OCI-M2 (cell line): ENCODE measurements at regions not wholly inside any gene's neighbourhood (a gene's known extent, or its start where the extent isn't known, plus 50 kb on each side); places are given as distances from the start of the nearest gene placed in this dataset.

Experiments used
- DNase-seq: peaks from one replicate; lab custom pipeline; 2025; ENCODE audit not compliant: unreplicated experiment; lab: John Stamatoyannopoulos, UW

- no peak for DNase-seq
Observed at GRCh38 chr10:29021591-29021990, 267.3 kb upstream of the LYZL1 start.

DNA sequence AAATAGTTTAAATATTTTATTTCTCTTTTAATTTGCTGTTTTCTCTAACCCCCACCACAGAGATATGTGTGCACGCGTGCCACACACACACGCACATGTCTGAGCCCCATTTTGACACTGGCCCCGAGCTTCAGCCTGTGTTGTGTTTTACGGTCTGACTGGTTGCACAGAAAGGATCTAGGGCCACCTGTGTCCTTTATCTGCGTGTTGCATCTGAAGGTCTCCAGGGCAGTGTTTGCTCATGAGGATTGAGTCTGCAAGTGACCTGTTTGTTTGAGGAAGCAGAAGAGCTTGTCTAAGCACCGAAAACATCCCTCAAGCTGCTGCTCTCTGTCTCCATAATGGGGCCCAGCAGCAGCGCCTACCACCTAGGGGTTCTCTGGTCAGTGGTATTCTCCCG is 266.4 kb upstream of the LYZL1 start:
- no peak for DNase-seq

DNA sequence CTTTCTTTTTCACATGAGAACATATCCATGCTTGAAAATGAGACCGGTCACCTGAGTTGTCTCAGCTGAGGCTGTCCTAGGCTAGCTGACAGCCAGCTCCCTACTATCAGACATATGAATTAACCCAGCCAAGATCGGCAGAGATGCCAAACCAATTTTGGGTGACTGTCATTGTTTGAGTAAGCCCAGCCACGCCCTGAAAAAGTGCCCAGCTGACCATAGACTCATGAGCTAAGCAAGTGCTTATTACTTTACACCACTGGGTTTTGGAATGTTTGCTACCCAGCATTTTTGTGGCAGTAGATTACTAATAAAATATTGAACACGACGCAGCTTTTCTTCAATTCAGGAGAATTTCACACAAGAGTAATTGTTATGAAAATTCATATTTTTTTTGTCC is 265.2 kb upstream of the LYZL1 start:
- DNase-seq = no peak

DNA sequence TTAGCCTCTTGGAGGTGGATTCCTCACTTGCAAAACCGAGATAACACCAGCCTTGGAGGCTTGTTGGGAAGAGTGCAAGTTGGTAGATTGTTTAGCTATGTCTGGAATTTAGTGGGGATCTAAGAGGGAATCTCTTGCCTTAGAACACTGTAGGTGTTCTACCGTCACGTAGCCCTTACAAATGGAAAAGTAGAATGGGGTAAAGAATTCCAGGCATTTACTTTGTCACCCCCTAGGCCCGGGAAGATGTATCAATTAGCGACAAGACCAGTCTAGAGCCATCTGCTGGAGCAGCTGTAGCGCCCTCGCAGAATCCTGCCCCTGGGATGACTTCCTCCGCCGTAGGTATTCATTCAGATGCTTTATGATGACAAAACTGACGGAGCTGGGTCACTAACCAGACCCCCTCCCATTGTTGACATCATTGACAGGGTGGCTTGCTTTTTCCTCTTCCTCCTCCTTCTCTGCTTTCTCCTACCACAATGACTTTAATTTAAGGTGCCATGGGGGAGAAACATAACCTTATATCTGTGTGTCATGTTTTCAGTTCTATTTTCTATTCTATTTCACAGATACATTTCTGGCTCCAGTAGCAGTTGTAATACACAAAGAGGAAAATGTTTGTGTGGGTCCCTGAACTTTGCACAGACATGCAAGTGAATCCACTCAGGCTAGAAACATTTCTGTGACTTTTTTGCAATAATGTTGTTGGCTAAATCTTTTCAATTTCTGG is 262.6 kb upstream of the LYZL1 start:
- no peak for DNase-seq

- no peak for DNase-seq
Observed at GRCh38 chr10:29026802-29027580, 261.9 kb upstream of the LYZL1 start.

GRCh38 chr10:29028486-29028885 is 260.4 kb upstream of the LYZL1 start:
- no peak for DNase-seq

DNA sequence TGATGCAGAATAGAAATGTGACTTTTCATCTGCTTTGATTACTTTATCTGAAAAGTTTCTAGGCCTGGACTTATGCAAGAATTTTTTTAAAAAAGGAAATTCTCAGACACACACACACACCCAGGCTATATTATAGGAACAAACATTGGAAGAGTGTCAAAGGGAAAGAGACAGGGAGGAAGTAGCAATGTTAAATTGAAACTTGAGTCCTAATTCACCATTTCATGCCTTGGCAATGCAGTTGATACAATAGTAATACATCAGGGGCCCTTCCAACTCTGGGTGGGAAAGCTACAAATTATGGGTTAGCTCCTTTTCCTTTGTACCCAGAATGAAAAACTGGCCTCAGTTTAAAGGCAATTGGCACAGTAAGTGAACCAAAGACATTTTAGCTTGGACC is 258.0 kb upstream of the LYZL1 start:
- DNase-seq = no peak

GRCh38 chr10:29032169-29032568 is 256.7 kb upstream of the LYZL1 start:
- DNase-seq = no peak

DNA sequence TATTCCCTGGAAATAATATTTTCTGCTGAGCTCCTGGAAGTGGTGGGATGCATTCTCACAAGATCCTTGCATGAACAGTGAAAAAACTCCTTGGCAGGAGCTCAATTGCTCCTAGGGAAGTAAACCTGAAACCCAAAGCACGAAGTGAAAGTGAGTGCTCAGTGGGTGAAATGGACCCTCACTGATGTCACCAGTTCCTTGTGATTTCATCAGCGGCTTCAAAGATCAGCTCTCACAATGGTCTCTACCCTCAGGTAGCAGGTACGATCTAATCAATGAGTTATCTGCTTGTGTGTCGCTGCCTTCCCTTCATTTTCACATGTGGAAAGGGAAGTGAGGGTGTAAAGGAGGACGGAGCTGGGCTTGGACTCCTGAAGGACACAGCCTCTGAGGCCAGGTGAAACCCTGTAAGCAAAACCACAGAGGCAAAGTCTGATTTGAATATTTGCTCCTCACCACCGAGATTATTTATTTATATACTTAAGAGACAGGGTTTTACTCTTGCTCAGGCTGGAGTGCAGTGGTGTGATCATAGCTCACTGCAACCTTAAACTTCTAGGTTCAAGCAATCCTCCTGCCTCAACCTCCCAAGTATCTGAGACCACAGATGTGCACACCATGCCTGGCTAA is 255.4 kb upstream of the LYZL1 start:
- no peak for DNase-seq

GRCh38 chr10:29034592-29034991 is 254.3 kb upstream of the LYZL1 start:
- no peak for DNase-seq

GRCh38 chr10:29035721-29036120 is 253.1 kb upstream of the LYZL1 start:
- DNase-seq = no peak

- DNase-seq = no peak
Observed at GRCh38 chr10:29037348-29038113, 251.3 kb upstream of the LYZL1 start.

DNA sequence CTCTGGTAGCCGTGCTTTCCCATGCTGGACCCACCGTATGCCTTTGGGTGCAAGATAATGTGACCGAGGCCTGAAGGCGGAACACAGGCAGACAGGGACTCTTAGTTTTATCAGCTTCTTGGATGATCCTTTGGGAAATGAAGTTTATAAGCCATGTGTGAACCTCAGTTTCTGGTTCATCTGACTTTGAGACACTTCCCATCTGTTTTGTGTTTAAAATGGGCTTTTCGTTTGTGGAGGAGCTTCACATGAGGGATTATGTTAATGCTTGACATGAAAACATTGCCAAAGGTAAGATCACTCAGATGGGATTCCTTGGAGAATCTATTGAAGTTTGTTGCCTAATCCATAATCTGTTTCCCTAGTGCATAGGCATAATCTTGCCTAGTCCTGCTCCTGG is 249.8 kb upstream of the LYZL1 start:
- DNase-seq = no peak

- DNase-seq = no peak
Observed at GRCh38 chr10:29039677-29040189, 249.1 kb upstream of the LYZL1 start.

GRCh38 chr10:29041616-29042015 is 247.3 kb upstream of the LYZL1 start:
- DNase-seq = no peak

DNA sequence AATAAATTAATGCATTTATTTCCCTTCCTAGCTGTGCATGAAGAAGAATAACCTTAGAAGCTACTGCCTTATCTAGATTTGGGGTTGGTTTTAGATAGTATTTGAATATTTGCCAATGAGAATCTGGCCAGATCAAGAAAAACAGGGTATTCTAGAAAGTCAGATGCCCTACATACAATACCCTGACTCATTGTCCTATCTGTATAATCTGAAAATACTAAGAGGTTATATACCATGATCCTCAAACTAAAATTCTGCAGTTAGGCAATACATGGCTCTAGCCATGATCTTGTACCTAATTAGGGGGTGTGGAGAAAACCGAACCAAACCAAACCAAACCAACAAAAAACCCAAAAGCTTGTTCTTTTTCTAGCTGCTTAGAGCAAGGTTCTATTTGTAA is 240.4 kb upstream of the LYZL1 start:
- DNase-seq = no peak

DNA sequence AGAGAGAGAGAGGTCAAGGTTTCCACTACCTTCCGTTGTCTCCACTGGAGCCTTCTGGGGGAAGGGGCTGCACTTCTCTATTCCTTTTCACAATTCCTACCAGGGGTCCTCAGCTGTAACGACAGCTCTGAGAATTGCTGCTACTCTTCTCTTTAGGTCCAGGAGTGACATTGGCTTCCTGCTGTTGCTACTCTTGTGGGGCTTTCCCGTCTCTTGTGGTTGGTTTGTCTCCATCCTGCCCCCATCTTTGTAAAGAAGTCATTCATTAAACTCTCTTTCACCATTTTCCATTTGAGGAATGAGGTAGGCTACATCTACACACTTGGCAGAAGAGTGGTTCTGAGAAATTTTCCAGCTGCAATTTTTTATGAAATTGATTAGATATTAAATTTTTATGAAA is 238.8 kb upstream of the LYZL1 start:
- no peak for DNase-seq

- DNase-seq = no peak
Observed at GRCh38 chr10:29055101-29055500, 233.8 kb upstream of the LYZL1 start.

GRCh38 chr10:29056729-29057128 is 232.1 kb upstream of the LYZL1 start:
- DNase-seq = no peak

- DNase-seq = no peak
Observed at GRCh38 chr10:29057822-29058331, 231.0 kb upstream of the LYZL1 start.
